ENCODE measurements at regions not wholly inside any gene's neighbourhood (a gene's known extent, or its start where the extent isn't known, plus 50 kb on each side); places are given as distances from the start of the nearest gene placed in this dataset.

DNA sequence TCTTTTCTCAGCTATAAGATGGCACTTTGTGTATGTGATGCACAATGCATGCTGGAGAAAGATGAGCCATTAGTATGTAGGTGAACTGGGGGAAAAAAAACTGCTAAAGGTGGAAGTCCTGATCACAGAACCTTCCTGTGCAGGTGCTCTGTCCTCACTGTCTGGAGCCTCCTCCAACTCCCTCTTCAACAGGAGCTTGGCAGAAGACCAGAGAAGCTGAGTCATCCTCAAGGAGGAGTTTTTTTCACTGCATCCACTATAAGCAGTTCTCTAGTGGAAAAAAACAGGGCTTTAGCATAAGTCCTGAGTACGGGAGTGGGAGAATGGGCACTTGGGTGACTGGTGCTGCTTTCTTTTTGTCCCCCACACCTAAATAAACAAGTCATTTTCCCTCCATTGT lies 168.4 kb upstream of the CADPS start (continued):
- TF ChIP-seq, protein P1, sequence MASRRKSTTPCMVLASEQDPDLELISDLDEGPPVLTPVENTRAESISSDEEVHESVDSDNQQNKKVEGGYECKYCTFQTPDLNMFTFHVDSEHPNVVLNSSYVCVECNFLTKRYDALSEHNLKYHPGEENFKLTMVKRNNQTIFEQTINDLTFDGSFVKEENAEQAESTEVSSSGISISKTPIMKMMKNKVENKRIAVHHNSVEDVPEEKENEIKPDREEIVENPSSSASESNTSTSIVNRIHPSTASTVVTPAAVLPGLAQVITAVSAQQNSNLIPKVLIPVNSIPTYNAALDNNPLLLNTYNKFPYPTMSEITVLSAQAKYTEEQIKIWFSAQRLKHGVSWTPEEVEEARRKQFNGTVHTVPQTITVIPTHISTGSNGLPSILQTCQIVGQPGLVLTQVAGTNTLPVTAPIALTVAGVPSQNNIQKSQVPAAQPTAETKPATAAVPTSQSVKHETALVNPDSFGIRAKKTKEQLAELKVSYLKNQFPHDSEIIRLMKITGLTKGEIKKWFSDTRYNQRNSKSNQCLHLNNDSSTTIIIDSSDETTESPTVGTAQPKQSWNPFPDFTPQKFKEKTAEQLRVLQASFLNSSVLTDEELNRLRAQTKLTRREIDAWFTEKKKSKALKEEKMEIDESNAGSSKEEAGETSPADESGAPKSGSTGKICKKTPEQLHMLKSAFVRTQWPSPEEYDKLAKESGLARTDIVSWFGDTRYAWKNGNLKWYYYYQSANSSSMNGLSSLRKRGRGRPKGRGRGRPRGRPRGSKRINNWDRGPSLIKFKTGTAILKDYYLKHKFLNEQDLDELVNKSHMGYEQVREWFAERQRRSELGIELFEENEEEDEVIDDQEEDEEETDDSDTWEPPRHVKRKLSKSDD (CRISPR knock-in tag; IDR thresholded peaks at IDR 0.05; ENCODE audit: low read depth), result no peak
- no peak for TF ChIP-seq HDAC1 (CRISPR knock-in tag; IDR thresholded peaks at IDR 0.05)
- no peak for TF ChIP-seq ZSCAN12 (CRISPR knock-in tag; IDR thresholded peaks at IDR 0.05)
- TF ChIP-seq, protein P2, sequence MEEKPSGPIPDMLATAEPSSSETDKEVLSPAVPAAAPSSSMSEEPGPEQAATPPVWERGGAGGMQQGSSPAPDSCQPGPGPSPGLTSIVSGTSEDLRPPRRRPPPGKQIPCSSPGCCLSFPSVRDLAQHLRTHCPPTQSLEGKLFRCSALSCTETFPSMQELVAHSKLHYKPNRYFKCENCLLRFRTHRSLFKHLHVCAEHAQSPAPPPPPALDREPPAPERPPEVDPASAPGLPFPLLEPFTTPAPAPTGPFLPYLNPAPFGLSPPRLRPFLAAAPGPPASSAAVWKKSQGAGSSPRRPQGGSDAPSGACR (CRISPR knock-in tag; IDR thresholded peaks at IDR 0.05), result no peak
- no peak for TF ChIP-seq ELF4 (CRISPR knock-in tag; IDR thresholded peaks at IDR 0.05; ENCODE audit: borderline replicate concordance)
- TF ChIP-seq KLF6 (CRISPR knock-in tag; IDR thresholded peaks at IDR 0.05), result no peak
- TF ChIP-seq ZNF614 (CRISPR knock-in tag; IDR thresholded peaks at IDR 0.05; ENCODE audit: borderline replicate concordance), result no peak
- no peak for TF ChIP-seq ZNF598 (CRISPR knock-in tag; IDR thresholded peaks at IDR 0.05; ENCODE audit: borderline replicate concordance)
- no peak for TF ChIP-seq HNF4A (CRISPR knock-in tag; IDR thresholded peaks at IDR 0.05)
- TF ChIP-seq PHB2 (IDR thresholded peaks at IDR 0.05; ENCODE audit: partially characterized antibody), result no peak
- TF ChIP-seq MIER3 (CRISPR knock-in tag; IDR thresholded peaks at IDR 0.05; ENCODE audit: borderline replicate concordance), result no peak

DNA sequence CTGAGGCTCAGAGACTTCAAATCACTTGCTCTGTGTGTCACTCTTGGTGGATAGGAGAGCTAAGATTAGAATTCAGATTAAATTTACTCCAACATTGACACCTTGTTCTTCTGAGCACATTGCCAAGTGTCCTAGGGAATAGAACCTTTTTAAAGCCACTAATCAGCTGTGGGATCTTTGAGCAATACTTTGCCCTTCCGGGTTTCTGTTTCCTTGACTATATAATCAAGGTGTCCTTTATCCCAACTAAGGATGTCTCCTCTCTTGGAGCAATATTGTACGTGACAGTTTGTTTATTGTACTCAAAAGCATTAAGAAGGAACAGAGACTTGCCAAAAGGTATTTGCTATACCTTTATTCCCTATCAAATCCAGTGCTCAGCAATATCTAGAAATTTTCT lies 170.9 kb upstream of the CADPS start:
- ATAC-seq, result no peak
- DNase-seq (ENCODE audit: low spot score), result no peak
- no peak for FAIRE-seq
- no peaks in the 10 kb centered on the region for H3K36me3 ChIP-seq (replicated peaks in 1 of 2; ENCODE audit: control insufficient read depth in 1 of 2, insufficient read depth in 2 of 2, low read length in 2 of 2)
- no peak overlapping the region for H3K27ac ChIP-seq (ENCODE audit: extremely low read length, insufficient read depth, low read length)
- no peaks in the 10 kb centered on the region for H3K79me2 ChIP-seq (ENCODE audit: insufficient read depth, low read length)
- H4K20me1 ChIP-seq (ENCODE audit: insufficient read depth, low read length), result no peaks in the 10 kb centered on the region
- BruUV-seq (replicated peaks), result no TSS peak
- in situ Hi-C loops (cut with HindIII; ENCODE audit: extremely low pct_ligation_motif_present, low pct_unique_long_range_greater_than_20kb), result no loop called here
- H3K4me1 ChIP-seq (ENCODE audit: insufficient read depth, low read length), result no peaks in the 10 kb centered on the region
- no peaks in the 10 kb centered on the region; a peak in 1 of 5 replicates for H3K27me3 ChIP-seq (ENCODE audit: control insufficient read depth in 1 of 2, insufficient read depth in 2 of 2, low read length in 2 of 2)
- 0% methylated on average over 2 of the region's 2 CpGs for WGBS (ENCODE audit: low lambda C conversion rate)
- TF ChIP-seq ZNF776 (CRISPR knock-in tag; IDR thresholded peaks at IDR 0.05), result no peak
- no peak for TF ChIP-seq TCF7L2 (IDR thresholded peaks at IDR 0.05; ENCODE audit: low read depth, low read length)
- no peak for TF ChIP-seq PTBP1 (IDR thresholded peaks at IDR 0.05; ENCODE audit: low read depth, low read length, poor library complexity, severe bottlenecking)
- TF ChIP-seq ZNF703 (CRISPR knock-in tag; IDR thresholded peaks at IDR 0.05; ENCODE audit: borderline replicate concordance), result no peak
- no peak for TF ChIP-seq ZNF205 (CRISPR knock-in tag; IDR thresholded peaks at IDR 0.05)
- no peak for TF ChIP-seq ZFP36L2 (CRISPR knock-in tag; IDR thresholded peaks at IDR 0.05)
- no peak for TF ChIP-seq IKZF1 (IDR thresholded peaks at IDR 0.05)
- TF ChIP-seq ZNF629 (CRISPR knock-in tag; conservative IDR thresholded peaks at IDR 0.05), result no peak
- H3K4me3 ChIP-seq (replicated peaks in 1 of 3; ENCODE audit: insufficient read depth in 1 of 3, low read depth in 2 of 3, low read length in 3 of 3), result no peak overlapping the region
- H2AFZ ChIP-seq (ENCODE audit: low read length), result no peak overlapping the region
- intact Hi-C loops (cut with micrococcal nuclease; ENCODE audit: unreplicated experiment), result no loop called here
- no peak overlapping the region for H3K9ac ChIP-seq (ENCODE audit: insufficient read depth, low read depth, low read length)
- no peak overlapping the region for H3K4me2 ChIP-seq (ENCODE audit: low read depth, low read length)
- ChIA-PET CTCF (ENCODE audit: low intra/inter-chr PET ratio, low total read pairs) (no interaction called here), POLR2A (no interaction called here)
- H3K9me3 ChIP-seq (ENCODE audit: low read length), result no peaks in the 10 kb centered on the region
